IPS DF 19.7 (cell line): ENCODE measurements at regions not wholly inside any gene's neighbourhood (a gene's known extent, or its start where the extent isn't known, plus 50 kb on each side); places are given as distances from the start of the nearest gene placed in this dataset.

Experiments used
- DNase-seq: peaks from one replicate; pipeline ENCODE4 v3.0.0-alpha.2; 2013; ENCODE audit warnings: low read depth, low spot score

- DNase-seq = no peak
Observed at GRCh38 chrX:99719140-99719539, 690.9 kb downstream of the PCDH19 start.

- no peak for DNase-seq
Observed at GRCh38 chrX:99717716-99718115, 692.4 kb downstream of the PCDH19 start.

DNA sequence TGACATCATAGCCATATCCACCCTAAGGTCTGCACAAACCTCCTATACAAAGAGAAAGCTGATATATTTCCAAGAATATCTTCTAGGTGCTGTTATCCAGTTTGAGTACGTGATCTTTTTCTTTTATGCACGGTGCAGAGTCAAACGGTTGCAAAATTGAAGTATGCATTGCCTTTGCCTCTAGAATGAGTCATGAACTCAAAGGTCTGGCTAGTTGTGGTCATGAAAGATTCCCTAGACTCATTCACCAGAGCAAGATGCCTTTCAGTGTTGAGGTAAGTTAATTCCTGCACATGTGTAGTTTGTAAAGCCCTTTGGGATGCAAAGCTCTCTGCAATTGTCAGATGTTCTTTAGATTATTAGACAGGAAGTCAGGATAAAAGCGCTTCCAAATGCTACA, 704.4 kb downstream of the PCDH19 start:
- no peak for DNase-seq

DNA sequence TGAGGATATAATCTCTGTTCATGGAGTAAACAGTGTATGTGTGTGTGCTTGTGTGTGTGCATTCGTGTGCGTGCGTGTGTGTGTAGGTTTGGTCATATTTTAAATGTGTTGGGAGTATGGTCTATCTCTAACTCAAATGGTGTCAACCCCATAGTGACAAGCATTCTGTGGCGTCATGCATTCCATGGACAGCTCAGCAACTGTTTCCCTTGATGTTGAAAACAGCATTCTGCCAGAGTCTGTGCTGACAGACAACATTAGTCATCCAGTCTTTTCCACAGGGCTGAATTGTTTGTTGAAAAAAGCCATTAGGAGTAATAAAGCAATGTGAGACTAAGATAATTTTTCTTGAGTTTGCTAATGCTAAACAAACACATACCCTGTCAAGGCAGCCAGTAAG, 706.6 kb downstream of the PCDH19 start:
- no peak for DNase-seq

GRCh38 chrX:99698451-99698850, 711.6 kb downstream of the PCDH19 start:
- no peak for DNase-seq

GRCh38 chrX:99663136-99663535, 746.9 kb downstream of the PCDH19 start:
- no peak for DNase-seq

GRCh38 chrX:99654188-99654587, 755.9 kb downstream of the PCDH19 start:
- no peak for DNase-seq

DNA sequence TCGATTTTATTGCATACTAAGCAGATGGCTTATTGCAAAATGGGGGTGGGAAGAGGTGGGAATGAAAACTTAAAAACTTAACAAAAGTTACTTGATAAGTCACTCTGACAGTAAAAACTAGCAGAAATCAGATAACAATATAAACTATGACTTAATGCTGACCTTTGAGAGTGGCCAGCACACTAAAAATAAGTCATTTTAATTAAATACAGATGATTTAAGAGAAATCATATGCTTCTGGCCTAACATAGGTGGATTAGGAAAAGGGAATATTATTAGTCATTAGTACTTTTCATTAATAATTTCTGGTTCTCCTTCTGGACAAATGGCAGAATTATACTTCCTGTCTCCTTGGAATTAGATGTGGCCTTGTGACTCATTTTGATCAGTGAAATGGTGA, 756.7 kb downstream of the PCDH19 start:
- no peak for DNase-seq

- DNase-seq = no peak
Observed at GRCh38 chrX:99613041-99613440, 797.0 kb downstream of the PCDH19 start.

DNA sequence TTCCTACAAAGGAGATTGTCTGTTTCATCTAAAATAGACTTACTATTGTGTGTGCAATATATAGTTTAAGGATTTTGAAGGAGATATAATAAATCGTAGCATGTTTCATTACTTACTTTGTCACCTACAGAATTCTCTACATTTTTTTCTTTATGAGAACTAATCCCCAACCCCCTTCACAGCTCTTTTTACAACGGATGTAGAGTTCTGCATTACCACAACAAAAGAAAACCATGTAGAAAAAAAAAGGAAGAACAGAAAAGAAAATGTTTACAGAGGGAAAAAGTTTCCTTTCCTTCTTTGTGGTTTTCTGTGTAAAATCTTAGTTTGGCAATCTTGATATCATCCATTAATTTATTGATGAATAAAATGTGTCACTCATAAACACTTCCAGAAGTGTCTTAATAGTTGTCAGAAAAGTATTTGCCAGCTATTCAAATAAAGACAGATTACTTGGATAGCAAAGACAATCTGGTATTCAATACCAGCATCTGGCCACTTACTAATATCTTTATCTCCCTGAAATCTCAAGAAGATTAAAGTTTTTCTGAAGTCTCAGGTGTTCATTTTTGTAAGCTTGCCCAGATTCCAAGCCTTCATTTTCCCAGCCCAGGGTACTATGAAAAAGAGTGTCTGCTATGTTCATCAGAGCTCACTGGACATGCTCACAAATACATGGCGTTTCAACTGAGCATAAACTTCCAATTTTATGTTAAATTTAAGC, 806.8 kb downstream of the PCDH19 start:
- no peak for DNase-seq

GRCh38 chrX:99602107-99602506, 808.0 kb downstream of the PCDH19 start:
- no peak for DNase-seq

- DNase-seq = no peak
Observed at GRCh38 chrX:99588936-99589335, 821.1 kb downstream of the PCDH19 start.

GRCh38 chrX:99572711-99573110, 837.4 kb downstream of the PCDH19 start:
- no peak for DNase-seq

GRCh38 chrX:99549381-99549780, 860.7 kb downstream of the PCDH19 start:
- DNase-seq = no peak

GRCh38 chrX:99522450-99522849, 887.6 kb downstream of the PCDH19 start:
- no peak for DNase-seq

GRCh38 chrX:99507768-99508167, 902.3 kb downstream of the PCDH19 start:
- DNase-seq = no peak

DNA sequence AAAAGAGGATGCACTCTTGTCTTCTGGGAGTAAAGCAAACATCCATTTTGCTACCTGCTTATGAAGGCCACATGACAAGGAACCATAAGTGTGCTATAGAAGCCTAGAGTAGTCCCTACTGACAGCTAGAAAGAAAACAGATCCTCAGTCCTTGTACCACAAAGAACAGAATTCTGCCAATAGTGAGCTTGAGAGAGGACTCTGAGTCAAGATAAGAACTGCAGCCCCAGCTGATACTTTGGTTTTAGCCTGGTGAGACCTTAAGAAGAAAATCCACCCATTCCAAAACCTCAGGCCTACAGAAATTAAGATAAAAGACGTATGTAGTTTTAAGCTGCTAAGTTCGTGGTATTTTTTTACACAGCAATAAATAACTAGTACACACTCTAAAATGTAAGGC, 914.6 kb downstream of the PCDH19 start:
- no peak for DNase-seq

DNA sequence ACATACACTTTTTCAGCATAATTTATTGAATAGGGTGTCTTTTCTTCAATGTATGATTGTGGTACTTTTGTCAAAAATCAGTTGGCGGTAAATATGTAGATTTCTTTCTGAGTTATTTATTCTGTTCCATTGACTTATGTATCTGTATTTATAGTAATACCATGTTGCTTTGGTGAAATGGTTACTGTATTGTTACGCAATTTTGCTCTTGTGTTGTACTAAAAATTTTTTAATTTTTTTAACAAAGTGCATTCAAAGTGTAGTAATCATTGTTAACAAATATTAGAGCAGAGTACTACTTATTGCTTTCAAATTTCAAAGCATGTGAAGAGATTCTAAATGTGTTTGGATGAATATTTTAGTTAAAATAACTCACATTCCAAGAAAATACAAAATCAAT, 915.4 kb downstream of the PCDH19 start:
- no peak for DNase-seq

DNA sequence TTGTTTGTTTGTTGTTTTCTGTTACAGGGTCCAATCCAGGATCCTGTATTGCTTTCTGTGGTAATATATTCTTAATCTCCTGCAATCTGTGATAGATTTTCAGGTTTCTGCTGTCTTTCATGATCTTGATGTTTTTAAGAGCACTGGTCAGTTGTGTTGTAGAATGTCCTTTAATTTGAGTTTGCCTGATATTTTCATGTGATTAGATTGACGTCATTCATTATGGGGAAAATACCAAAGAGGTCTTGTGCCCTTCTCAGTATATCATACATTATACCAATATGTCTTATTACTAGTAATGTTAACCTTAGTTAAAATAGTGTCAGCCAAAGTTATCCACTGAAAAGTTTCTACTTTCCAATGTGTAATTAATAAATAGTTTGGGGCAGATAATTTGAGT, 929.3 kb downstream of the PCDH19 start:
- no peak for DNase-seq

DNA sequence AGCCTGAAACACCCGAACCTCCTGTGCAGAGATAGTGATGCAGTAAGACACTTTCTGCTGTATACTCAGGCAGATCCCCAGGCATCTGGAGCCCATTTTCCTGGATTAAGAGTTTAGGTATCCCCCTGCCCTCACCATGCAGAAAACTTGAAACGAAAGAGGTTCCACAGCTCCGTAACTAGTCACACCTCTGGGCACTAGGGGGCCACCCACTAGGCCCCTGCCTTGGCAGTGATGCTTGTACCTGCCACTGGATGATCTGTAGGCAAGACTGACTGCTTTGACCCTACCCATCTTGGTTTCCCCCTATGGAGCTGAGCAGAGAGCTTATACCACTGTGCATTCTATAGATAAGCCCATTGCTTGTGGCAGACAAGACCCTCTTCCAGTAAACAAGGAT, 940.6 kb downstream of the PCDH19 start:
- no peak for DNase-seq

GRCh38 chrX:99468993-99469392, 941.1 kb downstream of the PCDH19 start:
- no peak for DNase-seq

GRCh38 chrX:99461223-99461622, 948.9 kb downstream of the PCDH19 start:
- DNase-seq = no peak

DNA sequence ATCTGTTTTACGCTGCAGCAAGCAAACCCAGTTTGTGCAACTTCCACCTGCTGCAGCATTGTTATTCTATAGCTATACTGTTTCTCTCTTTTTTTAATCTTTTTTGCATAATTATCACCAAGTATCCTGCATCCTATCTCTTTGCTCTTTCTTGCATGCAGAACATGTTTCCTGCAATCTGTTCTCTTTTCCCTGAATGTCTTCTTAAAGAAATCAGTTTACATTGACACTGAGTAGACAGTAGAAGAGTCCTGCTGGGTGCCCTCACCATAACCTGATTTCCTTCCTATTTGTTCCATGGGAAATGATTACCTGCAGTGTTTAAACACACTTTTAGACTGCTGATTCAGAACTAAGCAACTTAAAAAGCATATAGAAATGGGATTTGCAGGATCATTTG, 964.7 kb downstream of the PCDH19 start:
- DNase-seq = no peak

DNA sequence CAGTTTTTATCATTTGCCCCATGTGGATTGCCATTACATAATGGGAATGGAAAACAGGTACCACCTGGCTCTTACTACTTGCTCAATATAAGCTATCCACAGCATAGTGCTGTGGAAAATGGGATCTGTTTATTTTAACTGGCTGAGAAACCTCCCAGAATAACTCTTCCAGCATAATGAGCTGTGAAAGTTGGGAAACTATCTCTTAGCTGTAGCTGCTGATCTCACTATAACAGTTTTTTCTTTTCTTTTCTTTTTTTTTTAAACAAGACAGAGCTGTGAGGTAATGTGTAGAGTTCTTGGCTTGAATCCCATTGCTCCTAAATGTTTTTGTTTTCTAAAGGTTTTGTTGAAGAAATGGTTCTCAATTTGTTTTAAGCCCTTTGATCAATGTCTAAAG, 988.3 kb downstream of the PCDH19 start:
- no peak for DNase-seq
